Activated CD4-positive, alpha-beta T cell treated with anti-CD3 and anti-CD28 coated beads, Interleukin-2, amount 50 U/mL, for 4 hours (primary cell): ENCODE measurements at regions not wholly inside any gene's neighbourhood (a gene's known extent, or its start where the extent isn't known, plus 50 kb on each side); places are given as distances from the start of the nearest gene placed in this dataset.

ENCODE experiments used
- DNase-seq, 2 experiments: peaks; one replicate each; pipeline ENCODE4 v3.0.0-alpha.2; 2020

DNA sequence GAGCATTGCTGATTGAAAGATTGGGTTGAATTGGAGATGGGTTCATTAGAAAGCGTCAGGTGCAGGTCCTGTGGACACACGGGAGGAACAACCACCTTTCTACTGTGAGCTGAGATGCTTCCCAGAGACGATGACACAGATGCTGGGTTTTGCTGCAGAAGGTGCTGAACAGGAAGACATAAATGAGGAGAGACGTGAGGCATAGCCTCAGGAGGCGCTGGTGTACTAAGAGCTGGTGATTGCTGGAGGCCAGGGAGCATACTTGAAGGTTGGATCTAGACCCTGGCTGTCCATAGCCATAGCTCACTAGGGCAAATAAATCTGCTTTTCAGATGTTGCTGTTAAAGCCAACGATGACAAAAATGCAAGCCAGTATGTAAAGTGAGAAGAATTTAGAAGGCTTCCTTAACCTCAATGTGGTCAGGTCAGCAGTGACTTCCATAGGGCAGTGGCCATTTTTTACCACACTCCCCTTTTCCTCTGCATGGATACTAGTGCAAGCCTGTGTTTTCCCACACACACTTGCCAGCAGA lies 153.7 kb downstream of the SOX11 start:
- DNase-seq = no peak

GRCh38 chr2:5846881-5847280 lies 154.7 kb downstream of the SOX11 start:
- no peak for DNase-seq

DNA sequence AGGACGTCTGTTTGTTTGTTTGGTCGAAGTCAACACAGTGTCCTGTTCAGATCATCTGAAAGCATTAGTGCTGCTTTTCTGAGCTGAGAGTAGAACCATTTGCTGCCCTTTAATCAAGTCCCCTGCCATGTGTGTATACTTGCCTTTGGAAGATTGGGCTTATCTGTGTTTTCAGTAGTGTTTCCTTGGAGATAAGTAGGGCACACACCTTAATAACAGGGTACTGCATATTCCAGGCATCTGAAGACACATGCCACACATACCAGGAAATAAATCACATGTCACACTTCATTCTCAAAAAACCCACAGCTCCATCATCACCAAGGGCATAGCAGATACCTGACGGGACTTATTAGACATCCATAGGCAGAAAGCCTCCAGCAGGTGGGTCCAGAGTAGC lies 157.4 kb downstream of the SOX11 start:
- no peak for DNase-seq

GRCh38 chr2:5851410-5851809 lies 159.2 kb downstream of the SOX11 start:
- no peak for DNase-seq

DNA sequence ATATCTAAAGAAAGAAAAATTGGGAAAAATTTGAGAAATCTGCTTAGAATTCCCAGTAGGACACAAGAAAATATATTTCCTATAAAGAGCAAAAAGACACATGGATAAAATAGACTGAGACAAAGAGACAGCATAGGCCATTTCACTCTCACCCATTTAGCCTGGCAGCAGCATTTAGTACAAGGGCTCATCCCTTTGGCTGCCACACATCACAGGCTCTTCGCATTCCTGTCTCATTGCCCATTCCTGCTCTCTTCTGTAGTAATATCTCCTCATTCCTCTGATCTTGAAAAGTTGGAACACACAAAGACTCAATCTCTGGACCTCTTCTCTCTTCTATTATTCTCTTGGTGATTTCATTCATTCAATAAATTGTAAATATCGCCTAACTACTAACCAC lies 162.6 kb downstream of the SOX11 start:
- no peak for DNase-seq

DNA sequence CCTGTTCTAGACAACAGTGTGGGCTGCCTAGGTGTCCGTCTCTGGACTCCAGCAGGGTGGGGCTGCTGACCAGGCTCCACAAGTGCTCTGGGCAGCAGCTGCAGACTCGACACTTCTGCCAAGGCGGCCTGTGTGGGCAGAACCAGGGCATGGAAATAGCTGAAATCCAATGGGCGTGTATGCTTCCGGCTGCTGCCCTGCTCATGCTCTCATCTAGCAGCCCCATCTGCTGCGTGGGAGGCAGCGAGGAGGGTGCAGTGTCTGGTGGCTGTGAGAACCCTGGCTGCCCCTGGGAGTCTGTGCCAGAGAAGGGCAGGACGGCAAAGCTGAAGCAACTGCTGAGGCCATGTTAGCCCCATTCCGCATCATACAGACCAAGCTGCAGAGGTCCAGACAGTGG lies 174.9 kb downstream of the SOX11 start:
- DNase-seq = no peak

- no peak for DNase-seq
Observed at GRCh38 chr2:5868931-5869330, 176.7 kb downstream of the SOX11 start.

GRCh38 chr2:5869936-5870335 lies 177.8 kb downstream of the SOX11 start:
- no peak for DNase-seq

DNA sequence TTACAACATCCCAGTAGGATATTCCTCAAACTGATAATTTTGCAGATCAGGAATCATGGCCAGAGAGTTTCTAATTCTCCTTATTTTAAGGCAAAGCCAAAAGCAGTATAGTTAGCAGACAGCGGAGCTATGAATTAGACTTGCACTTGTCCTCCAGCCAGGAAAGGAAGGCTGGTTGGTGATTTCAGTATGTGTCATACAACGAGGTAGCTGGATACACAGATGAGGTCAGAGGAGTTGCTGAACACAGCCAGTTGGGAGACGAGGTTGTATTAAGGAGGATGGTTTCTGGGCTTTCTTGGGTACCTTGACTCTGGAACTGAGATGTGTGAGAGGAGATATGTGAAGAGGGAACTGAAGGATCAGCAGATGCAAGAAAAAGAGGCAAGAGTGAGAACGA lies 185.2 kb downstream of the SOX11 start:
- no peak for DNase-seq

DNA sequence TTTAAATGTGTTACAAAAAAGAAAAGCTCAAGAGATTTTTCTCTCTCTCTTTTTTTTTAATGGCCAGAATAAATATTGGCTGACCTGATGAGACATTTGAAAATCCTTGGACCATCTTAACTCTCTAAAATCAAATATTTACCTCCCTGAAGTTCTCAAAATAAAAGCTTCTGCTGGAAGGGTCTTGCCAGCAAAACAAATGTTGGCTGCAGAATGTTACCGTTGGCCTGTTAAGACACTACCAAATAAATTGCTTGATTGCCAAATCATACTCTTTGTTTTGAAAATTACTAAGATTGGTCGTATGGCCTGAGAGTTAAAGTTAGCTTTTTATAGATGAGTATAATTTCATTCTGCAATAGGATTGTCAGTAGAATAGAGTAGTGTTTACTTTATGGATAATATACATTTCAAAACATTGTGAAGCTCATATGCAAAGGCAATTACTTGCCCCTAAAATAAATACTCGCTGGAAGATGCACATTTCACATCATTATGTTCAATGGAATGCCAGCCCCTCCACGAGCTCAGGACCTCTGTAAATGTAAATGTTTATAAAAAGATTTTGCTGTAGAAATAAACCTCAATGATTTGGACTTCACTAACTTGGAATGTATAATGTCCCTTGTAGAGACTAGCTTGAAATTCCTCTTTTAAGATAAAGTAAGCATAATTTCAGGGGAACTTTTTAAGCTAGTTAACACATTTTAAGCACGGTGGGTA lies 193.4 kb downstream of the SOX11 start:
- DNase-seq = no peak

DNA sequence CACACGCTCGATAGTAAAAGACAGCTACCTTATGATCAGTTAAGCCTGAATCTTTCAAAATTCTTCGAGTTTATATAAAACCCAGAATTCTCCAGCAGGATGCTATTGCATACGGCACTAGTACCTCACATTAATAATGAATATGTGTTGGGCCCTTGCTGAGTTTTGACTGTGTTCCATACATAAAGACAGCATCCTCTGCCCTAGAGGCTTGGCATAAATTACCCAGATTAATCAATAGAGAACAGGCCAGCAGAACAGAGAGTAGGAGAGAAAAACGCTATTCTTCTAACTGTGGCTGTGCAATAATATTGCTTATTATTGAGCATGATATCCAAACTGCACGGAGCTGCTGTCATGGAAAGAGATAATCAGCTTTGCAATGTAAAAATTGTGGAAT lies 194.3 kb downstream of the SOX11 start:
- no peak for DNase-seq

GRCh38 chr2:5888126-5888525 lies 195.9 kb downstream of the SOX11 start:
- no peak for DNase-seq

- no peak for DNase-seq
Observed at GRCh38 chr2:5889519-5889918, 197.3 kb downstream of the SOX11 start.

DNA sequence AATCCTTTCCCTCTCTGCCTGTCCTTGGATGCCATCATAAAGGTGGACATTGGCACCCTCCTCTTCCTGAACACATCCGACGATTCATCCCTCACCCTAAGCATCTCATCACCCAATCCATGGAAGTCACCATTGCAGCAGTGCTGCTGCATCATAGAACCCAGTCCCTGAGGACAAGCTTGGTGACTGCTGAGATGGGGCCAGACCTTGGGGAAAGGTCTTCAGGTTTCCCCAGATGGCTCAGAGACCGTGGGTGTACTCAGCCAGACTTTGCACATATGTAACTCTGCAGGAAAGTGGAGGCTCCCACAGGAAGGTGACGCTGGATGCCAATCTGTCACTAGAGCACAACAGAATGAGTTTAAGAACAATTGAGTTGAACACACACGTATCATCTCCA lies 202.2 kb downstream of the SOX11 start:
- no peak for DNase-seq

DNA sequence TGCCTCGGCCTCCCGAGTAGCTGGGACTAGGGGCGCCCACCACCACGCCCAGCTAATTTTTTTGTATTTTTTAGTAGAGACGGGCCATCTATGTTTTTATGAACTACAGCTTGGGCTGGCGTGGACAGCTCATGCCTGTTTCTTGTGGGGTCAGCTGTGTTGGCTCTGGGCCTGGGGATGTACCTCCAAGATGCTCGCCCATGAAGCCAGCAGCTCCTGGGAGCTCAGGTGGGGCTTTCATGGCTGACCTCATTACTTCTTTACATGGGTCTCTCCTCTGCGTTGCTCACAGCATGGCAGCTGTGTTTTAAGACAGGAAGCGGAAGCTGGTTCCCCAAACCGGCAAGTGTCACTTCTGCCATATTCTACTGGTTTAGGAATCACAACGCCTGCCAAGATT lies 203.1 kb downstream of the SOX11 start:
- no peak for DNase-seq

DNA sequence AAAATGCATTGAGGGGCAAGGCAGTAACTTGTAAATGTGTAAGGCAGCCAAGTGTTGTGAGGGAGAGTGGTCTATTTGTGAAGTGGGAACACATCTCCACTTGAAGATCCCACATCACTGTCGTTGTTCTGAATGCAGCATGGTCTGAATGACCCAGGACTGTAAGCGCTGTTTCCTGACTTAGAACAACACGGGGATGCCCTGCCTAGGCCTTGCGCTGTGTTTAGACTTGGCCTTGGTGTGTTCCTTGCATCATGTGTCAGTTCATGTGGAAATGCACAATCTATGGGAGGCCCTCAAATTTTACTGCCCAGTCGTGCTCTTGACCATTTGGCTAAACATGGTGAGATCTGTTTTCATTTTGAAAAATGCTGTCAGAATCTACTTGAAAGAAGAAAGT lies 205.1 kb downstream of the SOX11 start:
- DNase-seq = no peak

DNA sequence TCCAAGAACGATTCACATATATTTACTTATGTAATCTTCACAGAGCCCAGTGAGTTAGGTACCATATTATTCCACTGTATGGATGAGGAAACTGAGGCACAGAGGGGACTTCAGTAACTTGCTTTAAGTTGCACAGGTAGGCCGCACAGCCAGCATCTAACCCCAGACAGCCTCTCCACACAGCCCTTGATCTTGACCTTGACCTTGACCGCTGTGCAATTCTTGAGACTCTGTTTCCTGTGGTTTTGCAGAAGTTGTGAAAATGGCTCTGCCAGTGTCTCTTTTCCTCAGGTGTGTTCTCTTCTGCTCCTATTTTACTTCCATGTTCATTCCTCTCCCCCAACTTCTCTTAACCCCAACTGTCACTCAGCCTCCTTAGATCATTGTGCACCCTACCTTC lies 206.5 kb downstream of the SOX11 start:
- DNase-seq = no peak

DNA sequence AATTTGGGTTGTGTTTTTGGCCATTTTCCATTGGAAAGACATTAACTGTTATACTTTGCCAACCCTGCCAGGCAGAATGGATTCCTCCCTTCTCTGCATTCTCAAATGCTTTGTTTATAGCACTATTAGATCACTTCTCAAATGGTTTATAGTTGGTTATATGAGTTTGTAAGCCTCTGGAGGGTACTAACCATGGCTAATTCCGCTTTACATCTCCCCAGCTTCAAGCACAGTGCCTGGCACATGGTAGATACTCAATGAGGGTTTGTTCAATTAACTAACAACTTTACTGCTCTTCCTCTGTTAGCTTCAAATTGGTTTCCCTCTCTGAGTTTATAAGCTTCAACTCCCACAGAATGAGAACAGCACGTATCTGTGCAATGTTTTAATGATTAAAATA lies 213.5 kb downstream of the SOX11 start:
- DNase-seq = no peak

- no peak for DNase-seq
Observed at GRCh38 chr2:5908071-5908470, 215.9 kb downstream of the SOX11 start.

GRCh38 chr2:5911718-5912117 lies 219.5 kb downstream of the SOX11 start:
- DNase-seq = no peak

GRCh38 chr2:5913711-5914395 lies 221.7 kb downstream of the SOX11 start:
- no peak for DNase-seq

DNA sequence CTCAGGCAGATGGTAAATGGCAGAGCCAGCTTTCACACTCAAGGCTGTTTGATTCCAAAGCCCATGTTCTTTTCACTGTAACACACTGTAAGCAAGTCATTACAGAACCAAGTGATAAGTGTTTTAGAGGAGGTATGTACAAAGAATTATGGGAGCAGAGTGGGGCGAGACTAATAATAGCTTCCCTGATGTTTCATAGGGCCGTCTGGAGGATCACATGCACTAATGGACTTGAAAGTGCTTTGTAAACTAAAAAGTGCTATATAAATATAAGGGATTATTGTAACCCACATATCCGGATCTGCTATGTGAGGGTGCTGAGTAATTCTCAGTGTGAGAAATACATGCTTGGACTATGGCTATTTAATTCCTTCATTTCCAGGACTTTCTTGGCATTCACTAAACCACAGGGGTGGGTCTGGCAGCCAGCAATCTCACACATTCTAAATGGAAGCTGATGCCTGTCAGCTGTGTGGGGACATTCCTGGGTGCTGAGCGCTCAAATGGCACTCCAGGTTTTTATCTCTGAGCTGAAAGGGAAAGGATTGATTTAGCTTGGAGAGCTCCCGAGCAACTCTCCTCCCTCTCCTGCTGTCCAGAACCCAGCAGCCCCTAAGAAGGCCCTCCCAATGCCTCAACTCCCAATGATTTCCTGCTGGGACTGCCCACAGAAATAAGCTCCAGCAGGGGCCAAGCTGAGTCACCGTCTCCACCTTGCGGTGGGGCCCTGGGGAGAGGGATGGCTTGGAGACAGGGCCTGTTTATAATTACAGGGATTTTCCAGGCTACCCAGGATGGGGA lies 222.8 kb downstream of the SOX11 start:
- DNase-seq = no peak

DNA sequence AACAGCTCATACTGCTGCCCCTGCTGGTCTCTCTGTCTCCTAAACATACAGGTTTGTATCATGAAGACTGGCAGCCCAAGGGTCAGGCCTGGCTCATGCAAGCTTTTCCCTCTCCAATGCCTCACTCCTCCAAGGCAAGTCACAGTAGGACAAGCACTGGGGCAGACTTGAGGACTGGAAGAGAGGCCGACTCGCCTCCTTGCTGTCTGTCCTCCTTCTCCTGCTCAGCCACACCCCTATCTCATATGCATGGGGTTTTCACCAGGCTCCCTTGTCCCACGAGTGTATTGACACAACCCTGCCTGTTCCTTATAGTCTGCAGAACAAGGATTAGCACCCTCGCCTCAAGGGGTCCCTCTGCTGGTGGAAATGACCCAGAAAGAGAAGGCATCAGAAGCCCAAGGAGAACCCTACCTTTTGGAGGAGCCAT lies 223.7 kb downstream of the SOX11 start:
- DNase-seq = no peak
